HFFc6 (cell line): ENCODE measurements at regions not wholly inside any gene's neighbourhood (a gene's known extent, or its start where the extent isn't known, plus 50 kb on each side); places are given as distances from the start of the nearest gene placed in this dataset.
A peak's percentile ranks its signal among the peaks of the same experiment; 100 is the strongest.

Experiments
- DNase-seq: peaks from one replicate; pipeline ENCODE4 v3.0.0-alpha.2; 2018
- H3K27ac Mint-ChIP-seq: 2 replicates; pipeline ENCODE4 v1.8.0; 2020; ENCODE audit warnings: mild to moderate bottlenecking, mixed read lengths
- H3K27me3 Mint-ChIP-seq: 2 replicates; pipeline ENCODE4 v1.8.0; 2021; ENCODE audit warnings: mild to moderate bottlenecking, moderate library complexity, mixed read lengths; ENCODE audit not compliant: insufficient read depth
- H3K36me3 Mint-ChIP-seq: 2 replicates; pipeline ENCODE4 v1.8.0; 2021; ENCODE audit warnings: low read depth, mixed read lengths
- H3K4me1 Mint-ChIP-seq: 2 replicates; pipeline ENCODE4 v1.8.0; 2020; ENCODE audit warnings: low read depth, mixed read lengths
- H3K4me3 Mint-ChIP-seq: 2 replicates; pipeline ENCODE4 v1.8.0; 2020; ENCODE audit warnings: mild to moderate bottlenecking, moderate library complexity, mixed read lengths
- H3K9me3 Mint-ChIP-seq: 2 replicates; pipeline ENCODE4 v1.8.0; 2020; ENCODE audit warnings: mild to moderate bottlenecking, mixed read lengths
- TF ChIP-seq, protein P1 (sequence below): fragments of 200-600 bp; sonication (generic); IDR thresholded peaks from 2 replicates; pipeline ENCODE4 v1.5.0; 2021; ENCODE audit warnings: antibody characterized with exemption, mild to moderate bottlenecking

DNA sequence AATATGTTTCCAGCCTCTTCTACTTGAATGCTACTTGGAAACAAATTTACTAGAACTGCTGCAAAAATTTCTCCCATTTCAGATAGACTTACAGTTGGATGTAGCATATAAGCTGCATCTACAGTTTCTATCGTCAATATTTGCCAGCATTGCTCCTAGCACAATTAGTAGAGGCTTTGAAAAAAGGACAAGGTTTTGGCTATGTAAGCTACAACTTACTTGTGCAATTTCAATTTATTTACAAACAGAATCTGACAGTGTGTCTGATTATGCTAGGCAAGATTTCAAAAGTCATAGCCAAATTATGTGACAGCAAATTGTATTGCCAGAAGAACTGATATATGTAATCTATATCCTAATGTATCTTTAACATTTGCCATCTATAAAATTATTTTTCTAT lies 628.4 kb upstream of the FAM174A start:
- TF ChIP-seq, protein P1, sequence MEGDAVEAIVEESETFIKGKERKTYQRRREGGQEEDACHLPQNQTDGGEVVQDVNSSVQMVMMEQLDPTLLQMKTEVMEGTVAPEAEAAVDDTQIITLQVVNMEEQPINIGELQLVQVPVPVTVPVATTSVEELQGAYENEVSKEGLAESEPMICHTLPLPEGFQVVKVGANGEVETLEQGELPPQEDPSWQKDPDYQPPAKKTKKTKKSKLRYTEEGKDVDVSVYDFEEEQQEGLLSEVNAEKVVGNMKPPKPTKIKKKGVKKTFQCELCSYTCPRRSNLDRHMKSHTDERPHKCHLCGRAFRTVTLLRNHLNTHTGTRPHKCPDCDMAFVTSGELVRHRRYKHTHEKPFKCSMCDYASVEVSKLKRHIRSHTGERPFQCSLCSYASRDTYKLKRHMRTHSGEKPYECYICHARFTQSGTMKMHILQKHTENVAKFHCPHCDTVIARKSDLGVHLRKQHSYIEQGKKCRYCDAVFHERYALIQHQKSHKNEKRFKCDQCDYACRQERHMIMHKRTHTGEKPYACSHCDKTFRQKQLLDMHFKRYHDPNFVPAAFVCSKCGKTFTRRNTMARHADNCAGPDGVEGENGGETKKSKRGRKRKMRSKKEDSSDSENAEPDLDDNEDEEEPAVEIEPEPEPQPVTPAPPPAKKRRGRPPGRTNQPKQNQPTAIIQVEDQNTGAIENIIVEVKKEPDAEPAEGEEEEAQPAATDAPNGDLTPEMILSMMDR = no peak
- Mint-ChIP-seq H3K36me3 (no peaks in the 10 kb centered on the region; the same call in 1 of the 2 replicates), H3K4me3 (no peak overlapping the region), H3K27me3 (no peaks in the 10 kb centered on the region), H3K4me1 (no peaks in the 10 kb centered on the region), H3K27ac (no peak overlapping the region), H3K9me3 (peaks cover 35% of the 10 kb centered on the region)
- DNase-seq = no peak

- peaks cover 6% of the 10 kb centered on the region for H3K4me1 Mint-ChIP-seq
- no peaks in the 10 kb centered on the region for H3K36me3 Mint-ChIP-seq
- TF ChIP-seq, protein P1 = no peak
- peaks cover 6% of the 10 kb centered on the region for H3K9me3 Mint-ChIP-seq
- no peaks in the 10 kb centered on the region for H3K27me3 Mint-ChIP-seq
- H3K4me3 Mint-ChIP-seq = no peak overlapping the region
- no peak for DNase-seq
- no peak overlapping the region for H3K27ac Mint-ChIP-seq
These were observed 633.2 kb upstream of the FAM174A start for GRCh38 chr5:99901972-99902371.

- Mint-ChIP-seq H3K4me1 (peaks cover 6% of the 10 kb centered on the region), H3K36me3 (no peaks in the 10 kb centered on the region), H3K27ac (no peak overlapping the region), H3K9me3 (peaks cover 6% of the 10 kb centered on the region; the same call in 1 of the 2 replicates), H3K27me3 (no peaks in the 10 kb centered on the region), H3K4me3 (no peak overlapping the region)
- TF ChIP-seq, protein P1 = no peak
- peak; percentile 17 for DNase-seq
These were observed 634.8 kb upstream of the FAM174A start for GRCh38 chr5:99900302-99900852.

DNA sequence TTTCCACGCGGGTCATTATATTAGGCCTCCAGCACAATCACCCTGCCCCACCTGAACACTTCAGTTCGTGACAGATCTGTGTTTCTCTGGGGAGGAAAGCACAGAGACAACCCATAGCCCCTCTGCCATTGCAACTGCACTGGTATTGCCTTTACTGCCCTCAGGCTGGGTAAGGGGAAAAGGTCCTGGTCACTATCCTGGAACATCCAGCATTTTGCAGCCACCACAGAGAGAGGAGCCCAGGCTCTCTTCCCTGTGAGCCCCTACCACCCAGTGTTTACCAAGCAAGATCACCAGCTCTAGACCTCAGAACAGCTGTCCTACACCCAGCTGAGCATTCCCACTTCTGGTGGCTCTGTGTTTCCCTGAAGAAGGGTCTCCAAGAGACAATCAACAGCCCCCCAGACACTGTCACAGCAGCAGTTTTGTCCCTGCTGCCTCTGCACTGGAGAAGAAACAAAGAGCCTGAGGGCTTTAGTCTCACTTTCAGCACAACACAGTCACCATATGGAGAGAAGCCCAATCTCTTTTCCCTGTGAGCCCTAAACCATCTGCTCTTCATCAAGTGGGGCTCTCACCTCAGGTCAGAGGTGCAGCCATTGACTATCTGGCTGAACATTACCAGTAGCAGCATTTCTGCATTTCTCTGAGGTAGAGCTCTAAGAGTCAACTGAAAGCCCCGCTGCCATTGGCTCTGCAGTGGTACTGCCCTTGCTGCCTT lies 655.2 kb upstream of the FAM174A start:
- no peak overlapping the region for H3K4me3 Mint-ChIP-seq
- no peaks in the 10 kb centered on the region for H3K36me3 Mint-ChIP-seq
- H3K4me1 Mint-ChIP-seq = no peaks in the 10 kb centered on the region
- no peak for DNase-seq
- TF ChIP-seq, protein P1 = no peak
- H3K27me3 Mint-ChIP-seq = no peaks in the 10 kb centered on the region
- H3K9me3 Mint-ChIP-seq = peaks cover 25% of the 10 kb centered on the region
- no peak overlapping the region for H3K27ac Mint-ChIP-seq

DNA sequence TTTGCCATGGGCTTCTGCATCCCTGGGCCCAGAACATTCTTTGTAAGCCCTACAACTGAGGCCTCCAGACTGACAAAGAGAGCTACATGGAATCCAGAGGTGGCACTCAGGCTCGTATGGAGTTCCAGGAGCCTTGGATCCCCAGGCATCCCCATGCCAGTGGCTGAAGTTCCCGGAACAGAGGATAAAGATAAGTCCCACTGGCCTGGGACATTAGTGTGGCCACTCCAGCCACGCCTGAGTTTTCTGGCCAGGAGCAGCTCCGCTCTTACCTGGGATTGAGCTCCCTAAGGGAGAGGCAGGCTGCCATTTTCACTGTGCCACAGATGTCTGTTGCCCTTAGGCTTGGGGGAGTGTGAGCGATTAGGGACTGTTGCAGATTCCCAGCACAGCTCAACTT lies 656.3 kb upstream of the FAM174A start:
- Mint-ChIP-seq H3K4me1 (no peaks in the 10 kb centered on the region), H3K36me3 (no peaks in the 10 kb centered on the region), H3K27ac (no peak overlapping the region), H3K4me3 (no peak overlapping the region), H3K27me3 (no peaks in the 10 kb centered on the region), H3K9me3 (peaks cover 27% of the 10 kb centered on the region)
- TF ChIP-seq, protein P1 = no peak
- DNase-seq = no peak
